ENCODE measurements at regions not wholly inside any gene's neighbourhood (a gene's known extent, or its start where the extent isn't known, plus 50 kb on each side); places are given as distances from the start of the nearest gene placed in this dataset.
A peak's percentile ranks its signal among the peaks of the same experiment; 100 is the strongest.

DNA sequence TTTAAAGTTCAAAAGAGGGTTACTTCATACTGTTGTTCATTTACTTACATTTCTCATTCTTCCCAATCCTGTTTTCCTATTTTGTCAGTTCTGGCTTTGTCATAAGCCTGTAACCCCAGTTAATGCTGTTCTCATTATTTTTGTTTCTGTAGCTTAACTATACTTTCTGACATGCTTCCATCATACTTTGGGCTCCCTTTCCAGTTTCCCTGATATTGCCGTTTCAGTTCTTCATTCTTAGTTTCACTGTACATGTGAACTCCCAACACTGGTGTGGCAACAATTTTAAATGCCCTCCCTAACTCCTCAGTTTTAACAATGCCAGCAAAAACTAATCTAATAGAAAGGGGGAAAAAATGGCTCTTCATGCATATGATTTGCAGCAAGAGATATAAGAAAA lies 456.7 kb downstream of the LMO4 start:
- Histone ChIP-seq H3K4me3 (ENCODE audit: low read depth, low read length) (no peak overlapping the region), H3K36me3 (ENCODE audit: control insufficient read depth, insufficient read depth, low read length) (no peaks in the 10 kb centered on the region), H3K27me3 (ENCODE audit: control insufficient read depth, insufficient read depth, low read length) (no peaks in the 10 kb centered on the region)
- TF ChIP-seq, protein P1, sequence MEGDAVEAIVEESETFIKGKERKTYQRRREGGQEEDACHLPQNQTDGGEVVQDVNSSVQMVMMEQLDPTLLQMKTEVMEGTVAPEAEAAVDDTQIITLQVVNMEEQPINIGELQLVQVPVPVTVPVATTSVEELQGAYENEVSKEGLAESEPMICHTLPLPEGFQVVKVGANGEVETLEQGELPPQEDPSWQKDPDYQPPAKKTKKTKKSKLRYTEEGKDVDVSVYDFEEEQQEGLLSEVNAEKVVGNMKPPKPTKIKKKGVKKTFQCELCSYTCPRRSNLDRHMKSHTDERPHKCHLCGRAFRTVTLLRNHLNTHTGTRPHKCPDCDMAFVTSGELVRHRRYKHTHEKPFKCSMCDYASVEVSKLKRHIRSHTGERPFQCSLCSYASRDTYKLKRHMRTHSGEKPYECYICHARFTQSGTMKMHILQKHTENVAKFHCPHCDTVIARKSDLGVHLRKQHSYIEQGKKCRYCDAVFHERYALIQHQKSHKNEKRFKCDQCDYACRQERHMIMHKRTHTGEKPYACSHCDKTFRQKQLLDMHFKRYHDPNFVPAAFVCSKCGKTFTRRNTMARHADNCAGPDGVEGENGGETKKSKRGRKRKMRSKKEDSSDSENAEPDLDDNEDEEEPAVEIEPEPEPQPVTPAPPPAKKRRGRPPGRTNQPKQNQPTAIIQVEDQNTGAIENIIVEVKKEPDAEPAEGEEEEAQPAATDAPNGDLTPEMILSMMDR (IDR thresholded peaks at IDR 0.05; ENCODE audit: insufficient read depth, low read length, poor library complexity, severe bottlenecking) = no peak
- DNase-seq (ENCODE audit: low read depth) = no peak

DNA sequence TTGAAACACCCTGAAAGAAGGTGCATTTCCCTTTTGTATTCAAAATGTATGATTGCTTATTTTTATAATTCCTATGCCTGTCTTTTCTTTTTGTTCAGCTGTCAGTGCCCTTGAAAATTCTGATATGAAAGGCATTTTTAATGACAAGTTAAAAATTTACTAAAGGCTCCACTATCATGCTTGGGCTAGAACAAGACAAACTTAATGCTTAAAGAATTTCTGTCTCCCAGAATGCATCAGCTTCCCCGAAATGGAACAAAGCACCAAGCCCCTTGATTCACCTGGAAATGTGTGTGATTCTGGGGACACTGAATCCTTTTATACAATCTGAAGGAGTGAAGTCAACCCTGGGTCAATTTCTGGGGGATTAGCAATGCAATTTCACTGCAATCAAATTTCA lies 457.5 kb downstream of the LMO4 start:
- H3K27me3 ChIP-seq (ENCODE audit: control insufficient read depth, insufficient read depth, low read length) = no peaks in the 10 kb centered on the region
- TF ChIP-seq, protein P1 (IDR thresholded peaks at IDR 0.05; ENCODE audit: insufficient read depth, low read length, poor library complexity, severe bottlenecking) = no peak
- no peaks in the 10 kb centered on the region for H3K36me3 ChIP-seq (ENCODE audit: control insufficient read depth, insufficient read depth, low read length)
- H3K4me3 ChIP-seq (ENCODE audit: low read depth, low read length) = no peak overlapping the region
- DNase-seq (ENCODE audit: low read depth) = no peak

DNA sequence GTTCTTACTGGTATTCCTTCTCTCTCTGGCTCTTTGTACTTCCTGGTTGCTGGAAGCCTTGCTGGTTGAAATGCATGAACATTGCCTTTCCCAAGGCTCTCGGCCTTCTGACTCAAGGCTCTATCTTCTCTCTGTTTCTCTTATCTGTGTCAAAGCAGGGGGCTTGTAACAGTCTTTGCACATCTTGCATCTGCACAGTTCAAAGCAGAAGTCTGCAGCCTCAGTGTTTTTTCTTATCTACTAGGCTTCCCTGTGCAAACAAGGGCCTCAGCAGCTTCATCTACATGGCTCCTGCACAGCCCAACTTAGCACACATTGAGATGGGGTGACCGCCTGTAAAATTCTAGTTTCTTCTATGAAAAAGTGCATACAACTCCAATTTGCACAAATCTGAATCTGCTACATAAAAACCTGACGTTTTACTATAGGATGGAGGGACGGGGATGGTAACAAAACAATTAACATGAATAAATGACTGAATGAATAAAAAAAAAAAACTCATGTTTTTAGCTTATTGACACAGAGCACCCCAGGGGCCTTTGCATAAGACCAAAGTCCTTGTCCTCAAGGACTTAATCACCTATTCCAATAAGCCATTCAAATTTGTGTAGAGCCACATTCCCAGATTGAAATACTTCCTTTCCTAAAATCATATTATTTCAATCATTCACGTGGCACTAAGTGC lies 458.3 kb downstream of the LMO4 start:
- Histone ChIP-seq H3K4me3 (ENCODE audit: low read depth, low read length) (no peak overlapping the region), H3K27me3 (ENCODE audit: control insufficient read depth, insufficient read depth, low read length) (no peaks in the 10 kb centered on the region), H3K36me3 (ENCODE audit: control insufficient read depth, insufficient read depth, low read length) (no peaks in the 10 kb centered on the region)
- TF ChIP-seq, protein P1 (IDR thresholded peaks at IDR 0.05; ENCODE audit: insufficient read depth, low read length, poor library complexity, severe bottlenecking) = no peak
- no peak for DNase-seq (ENCODE audit: low read depth)

DNA sequence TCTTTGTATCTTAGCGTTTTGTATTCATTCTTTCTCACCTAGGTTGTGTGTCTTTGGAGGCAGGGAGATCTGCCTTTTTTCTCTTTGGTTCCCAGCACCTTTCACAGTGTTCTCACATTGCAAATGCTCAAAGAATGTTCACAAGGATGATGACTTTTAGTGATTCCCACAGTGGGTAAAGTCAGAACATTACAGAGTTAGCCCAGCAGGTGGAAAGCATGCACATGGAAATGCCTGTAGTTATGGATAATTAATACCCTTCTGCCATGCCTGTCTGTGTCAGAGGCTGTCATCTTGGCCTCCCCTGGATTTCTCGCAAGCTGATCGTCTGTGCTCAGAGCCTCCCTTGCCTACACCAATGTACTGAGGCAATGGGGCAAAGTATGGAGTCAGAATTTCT lies 458.9 kb downstream of the LMO4 start:
- Histone ChIP-seq H3K27me3 (ENCODE audit: control insufficient read depth, insufficient read depth, low read length) (no peaks in the 10 kb centered on the region), H3K36me3 (ENCODE audit: control insufficient read depth, insufficient read depth, low read length) (no peaks in the 10 kb centered on the region), H3K4me3 (ENCODE audit: low read depth, low read length) (no peak overlapping the region)
- peak; percentile 43 for DNase-seq (ENCODE audit: low read depth)
- TF ChIP-seq, protein P1 (IDR thresholded peaks at IDR 0.05; ENCODE audit: insufficient read depth, low read length, poor library complexity, severe bottlenecking) = peak; percentile 19

DNA sequence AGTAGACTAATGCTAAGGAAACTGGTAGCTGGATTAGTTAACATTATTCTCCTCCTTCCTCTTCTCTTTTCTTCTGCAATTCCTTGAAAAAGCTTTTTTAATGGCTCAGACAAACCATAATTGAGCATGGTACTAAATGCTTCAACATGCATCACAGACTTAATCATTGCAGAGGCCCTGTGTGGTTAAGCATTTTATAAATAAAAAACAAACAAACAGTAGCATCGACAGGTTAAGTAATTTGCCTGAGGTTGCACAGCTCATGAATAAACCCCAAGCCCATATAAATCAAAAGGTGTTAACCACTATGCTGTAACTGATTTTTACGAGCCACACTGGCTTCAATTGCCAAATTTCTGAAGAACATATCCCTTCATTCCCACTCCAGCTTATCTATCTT lies 462.1 kb downstream of the LMO4 start:
- Histone ChIP-seq H3K4me3 (ENCODE audit: low read depth, low read length) (no peak overlapping the region), H3K36me3 (ENCODE audit: control insufficient read depth, insufficient read depth, low read length) (no peaks in the 10 kb centered on the region), H3K27me3 (ENCODE audit: control insufficient read depth, insufficient read depth, low read length) (no peaks in the 10 kb centered on the region)
- TF ChIP-seq, protein P1 (IDR thresholded peaks at IDR 0.05; ENCODE audit: insufficient read depth, low read length, poor library complexity, severe bottlenecking) = no peak
- no peak for DNase-seq (ENCODE audit: low read depth)
